ENCODE measurements at regions not wholly inside any gene's neighbourhood (a gene's known extent, or its start where the extent isn't known, plus 50 kb on each side); places are given as distances from the start of the nearest gene placed in this dataset.

- DNase-seq: no peak
Measured at GRCh38 chr18:67379981-67380380, 136.5 kb downstream of the DSEL start.

GRCh38 chr18:67376372-67376771 is 140.1 kb downstream of the DSEL start:
- no peak for DNase-seq

DNA sequence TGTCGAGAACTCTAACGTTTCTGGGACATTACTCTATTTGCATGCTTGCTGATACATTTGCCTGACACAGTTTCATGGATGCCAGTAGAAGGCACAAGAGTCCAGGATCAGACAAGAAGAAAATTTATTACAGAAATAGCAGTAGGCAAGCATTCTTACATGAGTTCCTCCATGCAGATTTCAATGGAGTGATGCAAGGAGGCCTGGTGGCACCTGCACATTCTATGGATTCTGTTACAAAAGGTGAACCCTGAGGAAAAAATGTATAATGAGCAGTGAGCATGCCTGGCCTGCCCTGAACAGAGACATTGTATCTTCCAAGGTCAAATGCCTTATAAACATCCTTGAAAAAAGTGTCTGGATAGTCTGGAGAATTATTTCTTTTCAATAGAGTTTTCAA is 142.9 kb downstream of the DSEL start:
- DNase-seq: no peak

- no peak for DNase-seq
Measured at GRCh38 chr18:67367540-67367939, 149.0 kb downstream of the DSEL start.

- DNase-seq: no peak
Measured at GRCh38 chr18:67363694-67364093, 152.8 kb downstream of the DSEL start.

- DNase-seq: no peak
Measured at GRCh38 chr18:67362906-67363305, 153.6 kb downstream of the DSEL start.

DNA sequence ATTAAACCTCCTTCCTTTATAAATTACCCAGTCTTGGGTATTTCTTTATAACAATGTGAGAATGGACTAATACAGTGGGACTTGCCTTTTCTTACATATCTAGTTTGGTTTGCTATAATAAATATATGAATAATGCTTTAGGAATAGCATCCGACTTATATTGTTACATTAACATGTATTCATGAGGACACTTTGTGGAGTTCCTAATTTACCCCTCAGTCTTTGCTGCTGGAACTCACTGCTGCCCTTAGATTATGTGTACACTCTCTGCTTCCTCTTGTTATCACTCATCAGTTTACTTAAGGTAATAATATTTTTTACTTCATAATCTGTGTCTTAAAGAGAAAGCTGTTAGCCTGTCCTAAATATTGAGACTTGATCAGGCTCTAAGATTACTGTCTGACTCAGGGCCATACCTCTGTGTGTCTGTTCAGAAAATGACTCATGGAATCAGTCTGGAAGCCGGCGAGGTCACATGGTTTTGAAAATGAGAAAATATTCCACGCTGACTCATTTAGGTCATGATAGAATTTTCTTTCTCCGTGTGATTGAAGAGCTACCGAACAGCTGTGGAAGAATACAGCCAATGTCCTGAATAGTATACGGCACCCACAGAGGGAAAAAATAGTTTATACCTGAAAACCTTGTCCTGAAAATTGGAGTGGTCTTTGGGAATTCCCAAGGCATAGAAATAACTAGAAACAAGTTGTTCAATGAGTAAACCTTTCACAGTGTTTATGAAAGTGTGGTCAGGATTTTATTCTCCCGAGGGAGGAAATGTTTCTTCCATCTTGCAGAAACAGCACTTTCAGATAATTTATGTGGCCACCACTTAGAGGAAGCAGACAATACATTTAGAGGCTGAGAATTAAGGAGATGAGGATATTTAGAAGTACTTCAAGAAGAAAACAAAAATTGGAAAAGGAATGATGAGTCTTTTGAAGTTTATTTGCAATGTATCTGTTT is 156.4 kb downstream of the DSEL start:
- DNase-seq: peak; percentile 55 to 82 (median 78)

GRCh38 chr18:67358947-67359346 is 157.6 kb downstream of the DSEL start:
- no peak for DNase-seq

- DNase-seq: no peak
Measured at GRCh38 chr18:67354692-67355091, 161.8 kb downstream of the DSEL start.

DNA sequence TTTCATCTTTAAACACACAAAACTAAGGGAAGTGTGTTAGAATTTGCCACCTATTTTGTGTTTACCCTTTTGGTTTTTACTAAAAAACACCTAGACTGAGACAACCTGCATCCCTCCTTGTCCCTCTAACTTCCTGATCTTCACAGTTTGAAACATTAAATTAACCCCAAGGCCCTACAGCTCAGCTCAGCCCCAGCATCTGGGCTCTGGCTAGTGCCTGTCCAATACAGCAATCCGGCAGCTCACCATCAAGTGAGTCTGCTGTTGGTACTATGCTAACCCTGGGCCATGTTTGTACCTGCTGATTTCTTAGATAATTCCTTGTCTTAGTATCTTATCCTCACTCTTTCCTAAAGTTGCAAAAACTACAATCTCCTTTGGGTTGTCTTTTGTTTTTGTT is 162.4 kb downstream of the DSEL start:
- no peak for DNase-seq

- DNase-seq: no peak
Measured at GRCh38 chr18:67347438-67347837, 169.1 kb downstream of the DSEL start.

GRCh38 chr18:67342159-67342558 is 174.4 kb downstream of the DSEL start:
- DNase-seq: no peak

GRCh38 chr18:67337696-67338095 is 178.8 kb downstream of the DSEL start:
- DNase-seq: no peak

DNA sequence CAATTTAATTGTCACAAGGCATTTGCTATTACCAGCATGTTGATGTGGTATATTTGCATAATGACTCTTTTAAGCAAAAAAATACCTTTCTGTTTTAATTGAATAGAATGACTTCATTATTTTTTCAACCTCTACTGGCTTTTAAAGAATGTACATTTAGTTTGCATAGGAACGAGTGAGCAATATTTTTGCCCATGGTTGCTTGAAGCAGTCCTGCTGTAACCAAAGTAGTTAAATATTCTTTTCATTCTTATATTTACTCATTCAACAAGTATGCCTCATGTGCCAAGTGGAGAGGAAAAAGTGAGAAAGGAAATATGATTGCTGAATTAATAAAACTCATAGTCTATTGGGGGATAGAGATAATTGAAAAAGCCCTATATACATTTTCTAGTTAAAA is 184.7 kb downstream of the DSEL start:
- no peak for DNase-seq

GRCh38 chr18:67319109-67319508 is 197.4 kb downstream of the DSEL start:
- DNase-seq: no peak

GRCh38 chr18:67318651-67319050 is 197.9 kb downstream of the DSEL start:
- DNase-seq: no peak

- no peak for DNase-seq
Measured at GRCh38 chr18:67310826-67311225, 205.7 kb downstream of the DSEL start.

- no peak for DNase-seq
Measured at GRCh38 chr18:67308819-67309218, 207.7 kb downstream of the DSEL start.

DNA sequence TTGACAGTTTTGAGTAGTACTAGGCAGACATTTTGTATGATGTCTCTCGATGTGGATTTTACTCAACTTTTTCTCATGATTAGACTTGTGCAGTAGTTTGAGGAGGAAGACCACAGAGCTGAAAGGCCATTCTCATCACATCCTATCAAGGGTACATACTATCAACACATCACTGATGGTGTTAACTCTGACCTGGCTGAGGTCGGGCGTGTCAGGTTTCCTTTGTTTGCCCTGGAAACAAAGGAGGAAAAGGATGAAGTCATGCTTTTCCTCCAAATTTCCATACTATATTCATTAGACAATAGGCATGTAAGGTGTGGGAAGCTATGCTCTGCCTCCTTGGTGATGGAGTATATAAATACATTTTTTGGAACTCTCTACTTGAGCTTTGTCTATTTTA is 211.1 kb downstream of the DSEL start:
- DNase-seq: no peak

- no peak for DNase-seq
Measured at GRCh38 chr18:67302043-67302442, 214.5 kb downstream of the DSEL start.

- DNase-seq: no peak
Measured at GRCh38 chr18:67301592-67301991, 214.9 kb downstream of the DSEL start.

DNA sequence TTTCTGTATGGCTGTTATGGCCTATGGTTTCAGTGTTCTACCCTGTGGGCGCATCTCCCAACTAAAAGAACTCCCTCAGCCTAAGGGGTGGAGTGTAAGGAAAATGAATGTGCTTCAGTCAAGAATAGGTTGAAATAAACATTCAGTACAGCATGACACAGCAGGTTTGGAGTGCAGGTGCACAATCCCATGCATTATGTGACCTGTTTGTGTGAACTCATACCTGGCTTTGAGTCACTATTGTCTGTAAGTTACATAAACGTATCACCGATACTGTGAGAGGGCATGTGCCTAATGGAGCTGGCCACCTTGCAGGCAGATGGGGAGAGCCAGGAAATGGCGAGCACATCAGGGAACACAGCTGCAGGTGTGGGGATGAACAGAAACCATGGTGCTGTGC is 216.0 kb downstream of the DSEL start:
- DNase-seq: no peak

GRCh38 chr18:67292814-67293213 is 223.7 kb downstream of the DSEL start:
- no peak for DNase-seq

DNA sequence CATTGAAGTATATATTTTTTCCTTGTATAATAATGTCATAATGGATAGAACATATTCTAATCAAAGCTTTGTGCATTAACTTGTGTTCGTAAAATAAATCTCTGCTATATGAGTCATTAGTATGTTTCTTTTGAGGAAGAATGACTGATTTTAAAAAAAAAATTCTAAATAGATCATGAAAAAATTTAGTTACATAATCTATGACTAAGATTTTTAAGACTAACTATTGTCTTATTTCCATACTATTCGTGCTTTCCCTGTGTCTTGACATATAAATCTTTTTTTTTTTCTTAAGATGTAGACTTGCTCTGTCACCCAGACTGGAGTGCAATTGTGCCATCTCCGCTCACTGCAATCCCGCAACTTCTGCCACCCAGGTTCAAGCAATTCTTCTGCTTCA is 226.1 kb downstream of the DSEL start:
- DNase-seq: peak in 1 of 3 donors; percentile 1

GRCh38 chr18:67285583-67285982 is 230.9 kb downstream of the DSEL start:
- no peak for DNase-seq
